ENCODE measurements at regions not wholly inside any gene's neighbourhood (a gene's known extent, or its start where the extent isn't known, plus 50 kb on each side); places are given as distances from the start of the nearest gene placed in this dataset.

DNA sequence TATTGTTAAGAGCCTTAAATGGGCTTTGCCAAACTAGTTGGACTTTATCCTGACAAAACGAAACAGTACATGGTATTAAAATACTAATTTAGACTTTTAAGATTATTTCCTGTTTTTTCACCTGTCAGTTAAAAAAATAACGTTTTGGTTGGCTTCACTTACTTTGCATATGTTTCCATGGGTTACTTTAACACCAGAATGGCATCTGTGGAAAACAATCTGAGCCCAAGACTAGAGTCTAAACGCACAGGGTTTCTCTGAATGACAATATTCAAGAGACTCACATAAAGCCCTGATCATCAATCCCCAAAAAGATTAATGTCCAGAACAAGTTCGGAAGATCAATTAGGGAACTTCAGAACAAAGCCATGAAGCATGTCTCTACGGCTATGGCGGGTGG is 888.0 kb downstream of the EPHA4 start:
- no peaks in the 10 kb centered on the region for H3K4me1 Mint-ChIP-seq

More for the DNA sequence above, 888.0 kb downstream of the EPHA4 start:
- H4K8ac ChIP-seq (replicated peaks; ENCODE audit: insufficient read length, low read depth, low read length): no peak overlapping the region
- H3K4ac ChIP-seq (ENCODE audit: low read depth, low read length): no peak overlapping the region
- no peak overlapping the region for H3K27ac ChIP-seq (ENCODE audit: insufficient read length, low read depth, low read length)
- no peaks in the 10 kb centered on the region for H3K23me2 ChIP-seq (ENCODE audit: insufficient read length, low read depth, low read length, poor library complexity, severe bottlenecking)
- H3K27ac Mint-ChIP-seq: no peak overlapping the region
- H2BK5ac ChIP-seq (ENCODE audit: insufficient read length, low read length): no peak overlapping the region
- H2BK20ac ChIP-seq (ENCODE audit: low read depth, low read length, poor library complexity, severe bottlenecking): no peak overlapping the region
- no peaks in the 10 kb centered on the region for H3K36me3 Mint-ChIP-seq (ENCODE audit: insufficient read depth in 1 of 3, low read depth in 3 of 3)
- no peak overlapping the region for H2BK120ac ChIP-seq (ENCODE audit: low read depth, low read length, poor library complexity, severe bottlenecking)
- no peak overlapping the region for H3K18ac ChIP-seq (ENCODE audit: insufficient read length, low read depth, low read length)
- no CpG with 5 or more reads among the region's 6 CpGs for WGBS (ENCODE audit: extremely low coverage, insufficient read length, low lambda C conversion rate)
- no peak overlapping the region for H2AK5ac ChIP-seq (ENCODE audit: insufficient read length, low read length)
- no peak overlapping the region for H3K4me2 ChIP-seq (ENCODE audit: insufficient read depth, insufficient read length, low read length)
- no peaks in the 10 kb centered on the region for H3K79me2 ChIP-seq (ENCODE audit: insufficient read depth, low read length)
- no peaks in the 10 kb centered on the region for H3K27me3 Mint-ChIP-seq (ENCODE audit: low read depth)
- no peaks in the 10 kb centered on the region for H3K27me3 ChIP-seq (ENCODE audit: insufficient read depth, low read length)
- TF ChIP-seq, protein P1, sequence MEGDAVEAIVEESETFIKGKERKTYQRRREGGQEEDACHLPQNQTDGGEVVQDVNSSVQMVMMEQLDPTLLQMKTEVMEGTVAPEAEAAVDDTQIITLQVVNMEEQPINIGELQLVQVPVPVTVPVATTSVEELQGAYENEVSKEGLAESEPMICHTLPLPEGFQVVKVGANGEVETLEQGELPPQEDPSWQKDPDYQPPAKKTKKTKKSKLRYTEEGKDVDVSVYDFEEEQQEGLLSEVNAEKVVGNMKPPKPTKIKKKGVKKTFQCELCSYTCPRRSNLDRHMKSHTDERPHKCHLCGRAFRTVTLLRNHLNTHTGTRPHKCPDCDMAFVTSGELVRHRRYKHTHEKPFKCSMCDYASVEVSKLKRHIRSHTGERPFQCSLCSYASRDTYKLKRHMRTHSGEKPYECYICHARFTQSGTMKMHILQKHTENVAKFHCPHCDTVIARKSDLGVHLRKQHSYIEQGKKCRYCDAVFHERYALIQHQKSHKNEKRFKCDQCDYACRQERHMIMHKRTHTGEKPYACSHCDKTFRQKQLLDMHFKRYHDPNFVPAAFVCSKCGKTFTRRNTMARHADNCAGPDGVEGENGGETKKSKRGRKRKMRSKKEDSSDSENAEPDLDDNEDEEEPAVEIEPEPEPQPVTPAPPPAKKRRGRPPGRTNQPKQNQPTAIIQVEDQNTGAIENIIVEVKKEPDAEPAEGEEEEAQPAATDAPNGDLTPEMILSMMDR (conservative IDR thresholded peaks at IDR 0.05): no peak
- no peaks in the 10 kb centered on the region for H3K79me1 ChIP-seq (ENCODE audit: insufficient read depth, low read depth, low read length, poor library complexity, severe bottlenecking)
- H3K14ac ChIP-seq (ENCODE audit: insufficient read depth, low read length): no peak overlapping the region
- no peak overlapping the region for H3K4me3 Mint-ChIP-seq
- H3K56ac ChIP-seq (ENCODE audit: insufficient read length, low read depth, low read length): no peak overlapping the region
- no peak overlapping the region for H4K5ac ChIP-seq (ENCODE audit: insufficient read length, low read depth, low read length)
- H3T11ph ChIP-seq (ENCODE audit: low read length): no peak overlapping the region
- no peaks in the 10 kb centered on the region for H3K9me3 ChIP-seq (ENCODE audit: control insufficient read depth, low read depth, low read length)
- no peak overlapping the region for H2BK12ac ChIP-seq (ENCODE audit: insufficient read length, low read depth, low read length)
- no peaks in the 10 kb centered on the region; a peak in 1 of 5 replicates for H3K9me3 Mint-ChIP-seq
- no peaks in the 10 kb centered on the region for H3K4me1 ChIP-seq (ENCODE audit: insufficient read depth, low read length)
- H4K20me1 ChIP-seq (ENCODE audit: control insufficient read depth, insufficient read depth, insufficient read length): no peaks in the 10 kb centered on the region
- no peak overlapping the region for H4K91ac ChIP-seq (ENCODE audit: insufficient read length, low read depth, low read length)
- no peak for DNase-seq
- no peak overlapping the region for H2AFZ ChIP-seq (ENCODE audit: low read length)
- no peak overlapping the region for H3K23ac ChIP-seq (ENCODE audit: insufficient read length, low read depth, low read length)
- H2BK15ac ChIP-seq (ENCODE audit: low read depth, low read length): no peak overlapping the region
- no peak overlapping the region for H3K9ac ChIP-seq (ENCODE audit: extremely low read depth, insufficient read length, low read length)
